ENCODE measurements at regions not wholly inside any gene's neighbourhood (a gene's known extent, or its start where the extent isn't known, plus 50 kb on each side); places are given as distances from the start of the nearest gene placed in this dataset.

GRCh38 chr7:53984776-53985175, 557.4 kb upstream of the VSTM2A start:
- H3K4ac ChIP-seq (ENCODE audit: low read depth, low read length): no peak overlapping the region
- H3K18ac ChIP-seq (ENCODE audit: low read length): no peak overlapping the region
- no CpG with 5 or more reads among the region's 4 CpGs for WGBS (ENCODE audit: extremely low coverage, insufficient coverage, insufficient read length)
- H4K12ac ChIP-seq (ENCODE audit: low read depth, low read length): no peak overlapping the region
- H3K79me1 ChIP-seq (ENCODE audit: low read length): peaks cover 8% of the 10 kb centered on the region
- peaks cover 1% of the 10 kb centered on the region for H3K9me3 ChIP-seq (ENCODE audit: insufficient read depth, low read depth, low read length)
- H3K4me1 ChIP-seq (ENCODE audit: control insufficient read depth in 1 of 2, insufficient read depth in 2 of 2, low read length in 2 of 2): peaks cover 6 to 15% of the 10 kb centered on the region in 2 experiments
- H3K23ac ChIP-seq (ENCODE audit: low read length): no peak overlapping the region
- H3K4me2 ChIP-seq (ENCODE audit: low read length): no peak overlapping the region
- no peak overlapping the region for H4K91ac ChIP-seq (ENCODE audit: low read depth, low read length)
- no peaks in the 10 kb centered on the region for H3K27me3 ChIP-seq (ENCODE audit: insufficient read depth, low read length)
- H2BK120ac ChIP-seq (ENCODE audit: insufficient read depth, low read length, poor library complexity): no peak overlapping the region
- H2AFZ ChIP-seq (ENCODE audit: insufficient read depth, low read length, poor library complexity): no peak overlapping the region
- H2BK5ac ChIP-seq (ENCODE audit: low read depth, low read length, poor library complexity): peak overlapping the region; percentile 5
- peak overlapping the region; percentile 71 for H3K27ac ChIP-seq (ENCODE audit: low read depth, low read length)
- H3K4me3 ChIP-seq (ENCODE audit: low read depth, low read length): no peak overlapping the region
- DNase-seq: peak; percentile 57 to 73
- H2AK5ac ChIP-seq (ENCODE audit: low read length): no peak overlapping the region
- no peak overlapping the region for H3K14ac ChIP-seq (ENCODE audit: low read length)
- no peaks in the 10 kb centered on the region for H3K36me3 ChIP-seq (ENCODE audit: control insufficient read depth in 1 of 2, insufficient read depth in 2 of 2, low read length in 2 of 2)
- H2BK12ac ChIP-seq (ENCODE audit: low read length): no peak overlapping the region
- H3K9ac ChIP-seq (ENCODE audit: low read length): no peak overlapping the region
- H3K79me2 ChIP-seq (ENCODE audit: control insufficient read depth, insufficient read depth, low read length, poor library complexity): no peaks in the 10 kb centered on the region
- no peak overlapping the region for H4K8ac ChIP-seq (ENCODE audit: low read depth, low read length)

GRCh38 chr7:53988376-53988775, 553.8 kb upstream of the VSTM2A start:
- Histone ChIP-seq H4K12ac (ENCODE audit: low read depth, low read length) (no peak overlapping the region), H2AK5ac (ENCODE audit: low read length) (no peak overlapping the region), H3K4ac (ENCODE audit: low read depth, low read length) (no peak overlapping the region), H3K79me2 (ENCODE audit: control insufficient read depth, insufficient read depth, low read length, poor library complexity) (no peaks in the 10 kb centered on the region), H2BK12ac (ENCODE audit: low read length) (no peak overlapping the region), H2AFZ (ENCODE audit: insufficient read depth, low read length, poor library complexity) (no peak overlapping the region), H2BK5ac (ENCODE audit: low read depth, low read length, poor library complexity) (no peak overlapping the region), H3K4me2 (ENCODE audit: low read length) (no peak overlapping the region), H3K23ac (ENCODE audit: low read length) (no peak overlapping the region), H3K14ac (ENCODE audit: low read length) (no peak overlapping the region), H3K27ac (ENCODE audit: low read depth, low read length) (no peak overlapping the region), H3K27me3 (ENCODE audit: insufficient read depth, low read length) (no peaks in the 10 kb centered on the region), H3K9me3 (ENCODE audit: insufficient read depth, low read depth, low read length) (peaks cover 1% of the 10 kb centered on the region), H3K9ac (ENCODE audit: low read length) (no peak overlapping the region), H3K36me3 (ENCODE audit: control insufficient read depth in 1 of 2, insufficient read depth in 2 of 2, low read length in 2 of 2) (no peaks in the 10 kb centered on the region), H3K79me1 (ENCODE audit: low read length) (peaks cover 8% of the 10 kb centered on the region), H3K18ac (ENCODE audit: low read length) (no peak overlapping the region), H2BK120ac (ENCODE audit: insufficient read depth, low read length, poor library complexity) (no peak overlapping the region), H3K4me1 (ENCODE audit: control insufficient read depth in 1 of 2, insufficient read depth in 2 of 2, low read length in 2 of 2) (peaks cover 6 to 15% of the 10 kb centered on the region in 2 experiments), H4K91ac (ENCODE audit: low read depth, low read length) (no peak overlapping the region), H3K4me3 (ENCODE audit: low read depth, low read length) (no peak overlapping the region), H4K8ac (ENCODE audit: low read depth, low read length) (no peak overlapping the region)
- no peak for DNase-seq
- no CpG with 5 or more reads among the region's 2 CpGs for WGBS (ENCODE audit: extremely low coverage, insufficient coverage, insufficient read length)

GRCh38 chr7:53993224-53993623, 549.0 kb upstream of the VSTM2A start:
- no peak for DNase-seq
- Histone ChIP-seq H4K91ac (ENCODE audit: low read depth, low read length) (no peak overlapping the region), H3K27ac (ENCODE audit: low read depth, low read length) (no peak overlapping the region), H3K79me1 (ENCODE audit: low read length) (no peaks in the 10 kb centered on the region), H3K9ac (ENCODE audit: low read length) (no peak overlapping the region), H2BK12ac (ENCODE audit: low read length) (no peak overlapping the region), H2BK120ac (ENCODE audit: insufficient read depth, low read length, poor library complexity) (no peak overlapping the region), H3K4me1 (ENCODE audit: control insufficient read depth in 1 of 2, insufficient read depth in 2 of 2, low read length in 2 of 2) (no peaks in the 10 kb centered on the region), H3K4me2 (ENCODE audit: low read length) (no peak overlapping the region), H3K23ac (ENCODE audit: low read length) (no peak overlapping the region), H3K4ac (ENCODE audit: low read depth, low read length) (no peak overlapping the region), H3K18ac (ENCODE audit: low read length) (no peak overlapping the region), H3K14ac (ENCODE audit: low read length) (no peak overlapping the region), H2BK5ac (ENCODE audit: low read depth, low read length, poor library complexity) (no peak overlapping the region), H4K8ac (ENCODE audit: low read depth, low read length) (no peak overlapping the region), H3K4me3 (ENCODE audit: low read depth, low read length) (no peak overlapping the region), H3K27me3 (ENCODE audit: insufficient read depth, low read length) (no peaks in the 10 kb centered on the region), H3K36me3 (ENCODE audit: control insufficient read depth in 1 of 2, insufficient read depth in 2 of 2, low read length in 2 of 2) (no peaks in the 10 kb centered on the region), H2AK5ac (ENCODE audit: low read length) (no peak overlapping the region), H4K12ac (ENCODE audit: low read depth, low read length) (no peak overlapping the region), H2AFZ (ENCODE audit: insufficient read depth, low read length, poor library complexity) (no peak overlapping the region), H3K79me2 (ENCODE audit: control insufficient read depth, insufficient read depth, low read length, poor library complexity) (no peaks in the 10 kb centered on the region), H3K9me3 (ENCODE audit: insufficient read depth, low read depth, low read length) (no peaks in the 10 kb centered on the region)
- no CpG with 5 or more reads among the region's 3 CpGs for WGBS (ENCODE audit: extremely low coverage, insufficient coverage, insufficient read length)

- Histone ChIP-seq H3K4me3 (ENCODE audit: low read depth, low read length) (no peak overlapping the region), H4K8ac (ENCODE audit: low read depth, low read length) (no peak overlapping the region), H3K4ac (ENCODE audit: low read depth, low read length) (no peak overlapping the region), H3K9me3 (ENCODE audit: insufficient read depth, low read depth, low read length) (no peaks in the 10 kb centered on the region), H2BK12ac (ENCODE audit: low read length) (no peak overlapping the region), H2AFZ (ENCODE audit: insufficient read depth, low read length, poor library complexity) (no peak overlapping the region), H3K9ac (ENCODE audit: low read length) (no peak overlapping the region), H4K12ac (ENCODE audit: low read depth, low read length) (no peak overlapping the region), H3K4me2 (ENCODE audit: low read length) (no peak overlapping the region), H2AK5ac (ENCODE audit: low read length) (no peak overlapping the region), H3K14ac (ENCODE audit: low read length) (no peak overlapping the region), H3K4me1 (ENCODE audit: control insufficient read depth in 1 of 2, insufficient read depth in 2 of 2, low read length in 2 of 2) (peaks cover 0 to 3% of the 10 kb centered on the region in 2 experiments), H3K36me3 (ENCODE audit: control insufficient read depth in 1 of 2, insufficient read depth in 2 of 2, low read length in 2 of 2) (no peaks in the 10 kb centered on the region), H4K91ac (ENCODE audit: low read depth, low read length) (no peak overlapping the region), H3K18ac (ENCODE audit: low read length) (no peak overlapping the region), H3K79me2 (ENCODE audit: control insufficient read depth, insufficient read depth, low read length, poor library complexity) (no peaks in the 10 kb centered on the region), H3K27ac (ENCODE audit: low read depth, low read length) (no peak overlapping the region), H3K27me3 (ENCODE audit: insufficient read depth, low read length) (no peaks in the 10 kb centered on the region), H2BK120ac (ENCODE audit: insufficient read depth, low read length, poor library complexity) (no peak overlapping the region), H2BK5ac (ENCODE audit: low read depth, low read length, poor library complexity) (no peak overlapping the region), H3K23ac (ENCODE audit: low read length) (no peak overlapping the region), H3K79me1 (ENCODE audit: low read length) (peaks cover 3% of the 10 kb centered on the region)
- WGBS (ENCODE audit: extremely low coverage, insufficient coverage, insufficient read length): no CpG with 5 or more reads among the region's 1 CpG
- DNase-seq: no peak
Measured at GRCh38 chr7:53996876-53997275, 545.3 kb upstream of the VSTM2A start.

Measured in trophoblast cell (in vitro differentiated cells and primary cell).